ENCODE measurements at regions not wholly inside any gene's neighbourhood (a gene's known extent, or its start where the extent isn't known, plus 50 kb on each side); places are given as distances from the start of the nearest gene placed in this dataset.

- Mint-ChIP-seq H3K27ac (no peak overlapping the region), H3K4me3 (no peak overlapping the region), H3K36me3 (no peaks in the 10 kb centered on the region), H3K4me1 (no peaks in the 10 kb centered on the region), H3K27me3 (peaks cover 4% of the 10 kb centered on the region), H3K9me3 (peaks cover 2% of the 10 kb centered on the region)
- ATAC-seq (ENCODE audit: low read depth), result no peak
- DNase-seq (ENCODE audit: low spot score in 2 of 2), result no peak
Observed at GRCh38 chr2:151119374-151119773, 142.3 kb downstream of the RBM43 start.

DNA sequence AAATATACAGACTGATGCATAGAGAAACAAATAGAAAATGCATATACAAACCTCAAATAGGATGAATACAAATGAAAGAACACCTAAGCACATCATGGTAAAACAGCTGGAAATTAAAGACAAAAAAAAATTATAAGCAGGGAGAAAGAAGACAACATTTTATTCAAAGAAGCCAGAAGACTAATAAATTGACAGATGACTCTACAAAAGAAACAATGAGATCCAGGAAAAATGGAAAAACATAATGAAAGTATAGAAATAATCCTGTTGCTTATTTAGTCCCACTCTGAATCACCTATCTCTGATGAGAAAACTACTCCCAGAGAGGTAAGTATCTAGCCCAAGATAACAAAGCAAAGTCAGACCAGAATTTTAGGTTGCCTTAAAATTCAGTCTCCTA, 143.4 kb downstream of the RBM43 start:
- DNase-seq (ENCODE audit: low spot score in 2 of 2) (no peak), ATAC-seq (ENCODE audit: low read depth) (no peak)
- H3K4me1 Mint-ChIP-seq, result no peaks in the 10 kb centered on the region
- peaks cover 2% of the 10 kb centered on the region for H3K9me3 Mint-ChIP-seq
- peaks cover 5% of the 10 kb centered on the region for H3K27me3 Mint-ChIP-seq
- H3K36me3 Mint-ChIP-seq, result no peaks in the 10 kb centered on the region
- H3K4me3 Mint-ChIP-seq, result no peak overlapping the region
- H3K27ac Mint-ChIP-seq, result no peak overlapping the region

DNA sequence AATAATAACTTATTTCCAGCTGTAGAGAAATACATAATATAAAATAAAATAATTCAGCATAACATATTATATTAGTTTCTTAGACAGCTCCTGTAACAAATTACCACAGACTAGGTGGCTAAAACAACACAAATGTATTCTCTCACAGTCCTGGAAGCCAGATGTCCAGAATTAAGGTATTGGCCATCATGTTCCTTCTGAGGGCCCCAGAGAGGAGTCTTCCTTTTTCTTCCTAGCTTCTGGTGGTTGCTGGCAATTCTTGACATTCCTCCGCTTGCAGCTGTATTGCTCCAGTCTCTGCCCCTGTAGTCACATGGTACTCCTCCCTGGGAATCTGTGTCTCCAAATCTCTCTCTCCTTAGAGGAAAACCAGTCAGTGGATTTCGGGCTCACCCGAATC, 146.8 kb downstream of the RBM43 start:
- Mint-ChIP-seq H3K36me3 (no peaks in the 10 kb centered on the region), H3K27ac (no peak overlapping the region), H3K4me1 (no peaks in the 10 kb centered on the region), H3K4me3 (no peak overlapping the region), H3K9me3 (peaks cover 2% of the 10 kb centered on the region), H3K27me3 (peaks cover 5% of the 10 kb centered on the region)
- no peak for ATAC-seq (ENCODE audit: low read depth)
- no peak for DNase-seq (ENCODE audit: low spot score in 2 of 2)

GRCh38 chr2:151113318-151113717, 148.3 kb downstream of the RBM43 start:
- no peak for ATAC-seq (ENCODE audit: low read depth)
- peaks cover 5% of the 10 kb centered on the region for H3K27me3 Mint-ChIP-seq
- H3K9me3 Mint-ChIP-seq, result peaks cover 2% of the 10 kb centered on the region
- H3K4me1 Mint-ChIP-seq, result no peaks in the 10 kb centered on the region
- no peak overlapping the region for H3K4me3 Mint-ChIP-seq
- H3K36me3 Mint-ChIP-seq, result no peaks in the 10 kb centered on the region
- DNase-seq (ENCODE audit: low spot score in 2 of 2), result no peak
- H3K27ac Mint-ChIP-seq, result no peak overlapping the region

DNA sequence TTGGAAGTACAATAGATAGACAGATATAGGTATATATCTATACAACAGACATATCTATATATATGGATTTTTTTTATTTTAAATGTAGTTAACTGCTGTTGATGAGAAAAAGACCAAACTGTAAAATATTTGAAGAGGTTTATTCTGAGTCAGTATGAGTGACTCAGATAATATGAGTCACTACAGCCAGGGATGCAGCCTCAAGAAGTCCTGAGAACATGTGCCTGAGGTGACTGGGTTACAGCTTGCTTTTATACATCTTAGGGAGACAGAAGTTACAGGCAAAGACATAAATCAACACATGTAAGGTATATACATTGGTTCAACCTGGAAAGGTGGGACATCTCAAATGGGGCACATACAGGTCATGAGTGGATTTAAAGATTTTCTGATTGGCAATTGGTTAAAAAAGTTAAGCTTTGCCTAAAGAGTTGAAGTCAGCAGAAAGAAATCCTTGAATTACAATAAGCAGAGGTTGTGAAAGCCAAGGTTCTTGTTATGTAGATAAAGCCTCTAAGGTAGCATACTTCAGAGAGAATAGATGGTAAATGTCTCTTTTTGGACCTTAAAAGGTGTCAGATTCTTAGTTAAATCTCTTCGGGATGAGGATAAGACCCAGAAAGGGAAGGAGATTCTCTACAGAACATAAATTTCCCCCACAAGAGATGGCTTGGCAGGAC, 149.9 kb downstream of the RBM43 start:
- DNase-seq (ENCODE audit: low spot score in 2 of 2) (no peak), ATAC-seq (ENCODE audit: low read depth) (no peak)
- peaks cover 5% of the 10 kb centered on the region for H3K27me3 Mint-ChIP-seq

DNA sequence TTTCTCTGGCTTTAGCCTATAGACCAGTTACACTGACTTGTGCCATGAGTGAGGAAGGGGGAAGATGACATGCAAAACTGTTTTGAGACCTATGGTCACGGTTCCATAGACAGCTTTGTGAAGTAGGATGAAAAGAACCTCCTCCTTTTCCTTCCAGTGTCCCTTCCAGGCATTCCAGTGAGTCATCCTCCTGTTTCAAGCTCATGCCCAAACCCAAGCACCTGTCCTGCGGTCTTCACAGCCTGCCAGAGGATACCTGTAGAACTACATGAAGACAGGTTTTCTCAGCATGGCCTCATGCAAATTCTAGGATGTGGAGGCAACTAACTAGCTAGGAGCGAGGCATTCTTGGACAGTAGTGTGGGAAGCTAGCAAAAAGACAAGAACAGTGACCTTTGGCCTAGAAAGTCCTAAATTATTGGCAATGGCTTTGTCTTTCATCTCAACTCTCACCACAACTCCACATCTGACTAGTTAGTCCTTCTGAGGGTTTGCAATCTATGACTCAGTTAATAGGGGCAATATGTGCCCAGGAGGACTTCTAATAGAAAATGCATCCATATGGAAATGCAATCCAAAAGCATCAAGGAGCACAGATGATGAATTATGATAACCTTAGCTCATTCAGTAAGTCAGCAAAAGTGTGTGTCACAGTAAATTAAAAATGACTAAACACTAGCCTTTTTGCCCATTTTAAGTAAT, 154.7 kb downstream of the RBM43 start:
- Mint-ChIP-seq H3K27ac (no peak overlapping the region), H3K4me1 (no peaks in the 10 kb centered on the region), H3K27me3 (peaks cover 4% of the 10 kb centered on the region), H3K36me3 (no peaks in the 10 kb centered on the region), H3K4me3 (no peak overlapping the region), H3K9me3 (no peaks in the 10 kb centered on the region)
- ATAC-seq (ENCODE audit: low read depth) (no peak), DNase-seq (ENCODE audit: low spot score in 2 of 2) (no peak)

More for the DNA sequence above, 149.9 kb downstream of the RBM43 start:
- H3K27ac Mint-ChIP-seq, result no peak overlapping the region
- H3K9me3 Mint-ChIP-seq, result no peaks in the 10 kb centered on the region
- H3K4me3 Mint-ChIP-seq, result no peak overlapping the region
- H3K4me1 Mint-ChIP-seq, result no peaks in the 10 kb centered on the region
- H3K36me3 Mint-ChIP-seq, result no peaks in the 10 kb centered on the region

DNA sequence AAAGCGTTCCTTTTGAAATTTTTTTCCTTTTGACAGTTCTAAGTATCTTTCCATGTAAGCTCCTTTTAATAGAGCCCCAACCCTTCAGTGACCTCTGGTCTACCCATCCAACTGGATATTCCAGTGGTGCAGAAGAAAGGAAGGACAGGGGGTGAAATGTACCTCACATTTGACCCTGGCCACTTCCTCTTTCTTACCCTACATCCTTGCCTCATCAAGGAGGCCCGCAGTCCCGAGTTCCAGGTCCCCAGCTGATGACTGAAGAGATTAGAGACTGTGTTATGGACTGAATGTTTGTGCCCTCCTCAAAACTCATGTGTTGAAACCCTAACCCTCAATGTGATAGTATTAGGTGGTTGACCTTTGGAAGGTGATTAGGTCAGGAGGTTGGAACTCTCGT, 158.1 kb downstream of the RBM43 start:
- no peak overlapping the region for H3K4me3 Mint-ChIP-seq
- H3K4me1 Mint-ChIP-seq, result no peaks in the 10 kb centered on the region
- no peak overlapping the region for H3K27ac Mint-ChIP-seq
- ATAC-seq (ENCODE audit: low read depth), result no peak
- no peak for DNase-seq (ENCODE audit: low spot score in 2 of 2)
- H3K36me3 Mint-ChIP-seq, result no peaks in the 10 kb centered on the region
- H3K27me3 Mint-ChIP-seq, result peaks cover 5% of the 10 kb centered on the region
- no peaks in the 10 kb centered on the region for H3K9me3 Mint-ChIP-seq

GRCh38 chr2:151102226-151102625, 159.4 kb downstream of the RBM43 start:
- Mint-ChIP-seq H3K27me3 (peaks cover 5% of the 10 kb centered on the region), H3K36me3 (no peaks in the 10 kb centered on the region), H3K4me3 (no peak overlapping the region), H3K27ac (no peak overlapping the region), H3K4me1 (no peaks in the 10 kb centered on the region), H3K9me3 (no peaks in the 10 kb centered on the region)
- DNase-seq (ENCODE audit: low spot score in 2 of 2) (no peak), ATAC-seq (ENCODE audit: low read depth) (no peak)

- no peaks in the 10 kb centered on the region for H3K9me3 Mint-ChIP-seq
- H3K27me3 Mint-ChIP-seq, result peaks cover 2% of the 10 kb centered on the region
- DNase-seq (ENCODE audit: low spot score in 2 of 2) (no peak), ATAC-seq (ENCODE audit: low read depth) (no peak)
- H3K36me3 Mint-ChIP-seq, result no peaks in the 10 kb centered on the region
- H3K27ac Mint-ChIP-seq, result no peak overlapping the region
- no peaks in the 10 kb centered on the region for H3K4me1 Mint-ChIP-seq
- no peak overlapping the region for H3K4me3 Mint-ChIP-seq
Observed at GRCh38 chr2:151098841-151099240, 162.8 kb downstream of the RBM43 start.

- DNase-seq (ENCODE audit: low spot score in 2 of 2) (no peak), ATAC-seq (ENCODE audit: low read depth) (no peak)
- H3K36me3 Mint-ChIP-seq, result no peaks in the 10 kb centered on the region
- no peak overlapping the region for H3K4me3 Mint-ChIP-seq
- H3K9me3 Mint-ChIP-seq, result no peaks in the 10 kb centered on the region
- H3K27me3 Mint-ChIP-seq, result peaks cover 2% of the 10 kb centered on the region
- H3K4me1 Mint-ChIP-seq, result no peaks in the 10 kb centered on the region
- H3K27ac Mint-ChIP-seq, result no peak overlapping the region
Observed at GRCh38 chr2:151097895-151098294, 163.8 kb downstream of the RBM43 start.

DNA sequence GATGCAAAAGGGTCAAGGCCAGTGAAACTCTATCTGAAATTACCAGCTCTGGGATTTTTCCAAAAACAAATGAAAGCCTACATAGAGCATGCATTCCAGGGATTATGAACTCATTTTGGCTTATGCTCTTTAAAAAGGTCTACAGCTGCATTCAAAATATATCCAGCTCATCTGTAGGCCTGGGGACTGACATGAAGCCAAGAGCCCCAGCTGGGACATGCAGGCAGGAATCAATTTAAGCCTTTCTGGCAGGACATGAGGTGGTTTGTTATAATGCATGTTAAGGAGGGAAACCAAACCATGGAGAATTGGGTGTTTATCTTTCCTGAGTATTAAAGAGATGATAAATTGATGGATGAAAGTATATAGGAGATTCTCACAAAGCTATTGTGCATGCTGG, 164.5 kb downstream of the RBM43 start:
- Mint-ChIP-seq H3K36me3 (no peaks in the 10 kb centered on the region), H3K27ac (no peak overlapping the region), H3K4me3 (no peak overlapping the region), H3K9me3 (no peaks in the 10 kb centered on the region), H3K27me3 (peaks cover 2% of the 10 kb centered on the region), H3K4me1 (no peaks in the 10 kb centered on the region)
- ATAC-seq (ENCODE audit: low read depth) (no peak), DNase-seq (ENCODE audit: low spot score in 2 of 2) (no peak)

- H3K9me3 Mint-ChIP-seq, result no peaks in the 10 kb centered on the region
- no peak overlapping the region for H3K27ac Mint-ChIP-seq
- H3K27me3 Mint-ChIP-seq, result peaks cover 2% of the 10 kb centered on the region
- ATAC-seq (ENCODE audit: low read depth), result no peak
- H3K36me3 Mint-ChIP-seq, result no peaks in the 10 kb centered on the region
- H3K4me1 Mint-ChIP-seq, result no peaks in the 10 kb centered on the region
- DNase-seq (ENCODE audit: low spot score in 2 of 2), result no peak
- no peak overlapping the region for H3K4me3 Mint-ChIP-seq
Observed at GRCh38 chr2:151096235-151096634, 165.4 kb downstream of the RBM43 start.

GRCh38 chr2:151095463-151095862, 166.2 kb downstream of the RBM43 start:
- H3K4me3 Mint-ChIP-seq, result no peak overlapping the region
- no peak for ATAC-seq (ENCODE audit: low read depth)
- H3K27ac Mint-ChIP-seq, result no peak overlapping the region
- H3K9me3 Mint-ChIP-seq, result no peaks in the 10 kb centered on the region
- DNase-seq (ENCODE audit: low spot score in 2 of 2), result no peak
- peaks cover 5% of the 10 kb centered on the region for H3K27me3 Mint-ChIP-seq
- H3K36me3 Mint-ChIP-seq, result no peaks in the 10 kb centered on the region
- H3K4me1 Mint-ChIP-seq, result no peaks in the 10 kb centered on the region

DNA sequence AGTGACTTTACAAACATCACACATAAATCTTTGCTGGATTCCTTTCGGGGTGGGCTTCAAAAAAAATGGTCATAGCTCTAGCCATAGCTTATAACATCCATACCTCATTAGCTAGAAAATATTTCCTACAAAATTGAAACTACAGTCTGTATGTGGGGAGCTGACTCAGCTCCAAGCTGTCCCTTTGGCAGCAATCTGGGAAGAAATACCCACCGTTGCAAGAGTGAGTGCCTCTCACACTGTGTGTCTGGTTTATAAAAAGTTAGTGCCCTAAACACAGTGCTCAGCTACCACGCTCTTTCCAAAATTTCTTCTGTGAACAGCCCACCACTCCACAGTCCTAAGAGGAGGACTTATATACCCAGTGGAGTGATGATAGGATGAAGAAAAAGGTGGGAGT, 170.1 kb downstream of the RBM43 start:
- no peak for DNase-seq (ENCODE audit: low spot score in 2 of 2)
- Mint-ChIP-seq H3K4me3 (no peak overlapping the region), H3K36me3 (no peaks in the 10 kb centered on the region), H3K27me3 (peaks cover 4% of the 10 kb centered on the region), H3K9me3 (no peaks in the 10 kb centered on the region), H3K4me1 (no peaks in the 10 kb centered on the region), H3K27ac (no peak overlapping the region)
- ATAC-seq (ENCODE audit: low read depth), result no peak

GRCh38 chr2:151087377-151087776, 174.3 kb downstream of the RBM43 start:
- Mint-ChIP-seq H3K9me3 (no peaks in the 10 kb centered on the region), H3K4me1 (no peaks in the 10 kb centered on the region), H3K36me3 (no peaks in the 10 kb centered on the region), H3K27me3 (peaks cover 4% of the 10 kb centered on the region), H3K27ac (no peak overlapping the region), H3K4me3 (no peak overlapping the region)
- ATAC-seq (ENCODE audit: low read depth) (no peak), DNase-seq (ENCODE audit: low spot score in 2 of 2) (no peak)

All from memory B cell (primary cell).